ENCODE measurements at regions not wholly inside any gene's neighbourhood (a gene's known extent, or its start where the extent isn't known, plus 50 kb on each side); places are given as distances from the start of the nearest gene placed in this dataset.

- ChIA-PET POLR2A (no interaction called here), CTCF (no interaction called here)
- Histone ChIP-seq H3K4me1 (ENCODE audit: control insufficient read depth, insufficient read depth, low read length) (no peaks in the 10 kb centered on the region), H3K9me3 (ENCODE audit: control insufficient read depth, insufficient read depth, low read depth, low read length) (no peaks in the 10 kb centered on the region), H3K36me3 (ENCODE audit: control insufficient read depth, insufficient read depth, low read length) (no peaks in the 10 kb centered on the region), H3K27me3 (ENCODE audit: control insufficient read depth, insufficient read depth, low read length) (no peaks in the 10 kb centered on the region), H3K4me3 (ENCODE audit: low read depth in 2 of 2, low read length in 2 of 2) (no peak overlapping the region), H3K27ac (ENCODE audit: low read length) (no peak overlapping the region)
- BruUV-seq (replicated peaks) = no TSS peak
- in situ Hi-C loops (cut with HindIII; ENCODE audit: low pct_unique_long_range_greater_than_20kb, low sequenced_read_pairs) = no loop called here
- intact Hi-C loops (cut with micrococcal nuclease; ENCODE audit: unreplicated experiment) = no loop called here
- no peak for ATAC-seq
- DNase-seq (ENCODE audit: low read depth, low spot score) = no peak
- TF ChIP-seq CTCF (IDR thresholded peaks at IDR 0.05) (no peak), TCF7L2 (IDR thresholded peaks at IDR 0.05; ENCODE audit: low read depth, low read length) (no peak), POLR2AphosphoS5 (IDR thresholded peaks at IDR 0.05; ENCODE audit: low read depth, low read length) (no peak)
- TF ChIP-seq, protein P1, sequence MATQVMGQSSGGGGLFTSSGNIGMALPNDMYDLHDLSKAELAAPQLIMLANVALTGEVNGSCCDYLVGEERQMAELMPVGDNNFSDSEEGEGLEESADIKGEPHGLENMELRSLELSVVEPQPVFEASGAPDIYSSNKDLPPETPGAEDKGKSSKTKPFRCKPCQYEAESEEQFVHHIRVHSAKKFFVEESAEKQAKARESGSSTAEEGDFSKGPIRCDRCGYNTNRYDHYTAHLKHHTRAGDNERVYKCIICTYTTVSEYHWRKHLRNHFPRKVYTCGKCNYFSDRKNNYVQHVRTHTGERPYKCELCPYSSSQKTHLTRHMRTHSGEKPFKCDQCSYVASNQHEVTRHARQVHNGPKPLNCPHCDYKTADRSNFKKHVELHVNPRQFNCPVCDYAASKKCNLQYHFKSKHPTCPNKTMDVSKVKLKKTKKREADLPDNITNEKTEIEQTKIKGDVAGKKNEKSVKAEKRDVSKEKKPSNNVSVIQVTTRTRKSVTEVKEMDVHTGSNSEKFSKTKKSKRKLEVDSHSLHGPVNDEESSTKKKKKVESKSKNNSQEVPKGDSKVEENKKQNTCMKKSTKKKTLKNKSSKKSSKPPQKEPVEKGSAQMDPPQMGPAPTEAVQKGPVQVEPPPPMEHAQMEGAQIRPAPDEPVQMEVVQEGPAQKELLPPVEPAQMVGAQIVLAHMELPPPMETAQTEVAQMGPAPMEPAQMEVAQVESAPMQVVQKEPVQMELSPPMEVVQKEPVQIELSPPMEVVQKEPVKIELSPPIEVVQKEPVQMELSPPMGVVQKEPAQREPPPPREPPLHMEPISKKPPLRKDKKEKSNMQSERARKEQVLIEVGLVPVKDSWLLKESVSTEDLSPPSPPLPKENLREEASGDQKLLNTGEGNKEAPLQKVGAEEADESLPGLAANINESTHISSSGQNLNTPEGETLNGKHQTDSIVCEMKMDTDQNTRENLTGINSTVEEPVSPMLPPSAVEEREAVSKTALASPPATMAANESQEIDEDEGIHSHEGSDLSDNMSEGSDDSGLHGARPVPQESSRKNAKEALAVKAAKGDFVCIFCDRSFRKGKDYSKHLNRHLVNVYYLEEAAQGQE (IDR thresholded peaks at IDR 0.05; ENCODE audit: insufficient read depth in 1 of 2, low read depth in 2 of 2, low read length in 1 of 2) = no peak
Observed at GRCh38 chr5:82613891-82614290, 335.7 kb upstream of the RPS23 start.

- H3K27me3 ChIP-seq (ENCODE audit: control insufficient read depth, insufficient read depth, low read length) = no peaks in the 10 kb centered on the region
- H3K4me3 ChIP-seq (ENCODE audit: low read depth in 2 of 2, low read length in 2 of 2) = no peak overlapping the region
- H3K27ac ChIP-seq (ENCODE audit: low read length) = no peak overlapping the region
- in situ Hi-C loops (cut with HindIII; ENCODE audit: low pct_unique_long_range_greater_than_20kb, low sequenced_read_pairs) (no loop called here), intact Hi-C loops (cut with micrococcal nuclease; ENCODE audit: unreplicated experiment) (no loop called here)
- TF ChIP-seq CTCF (IDR thresholded peaks at IDR 0.05) (no peak), SIN3A (IDR thresholded peaks at IDR 0.05; ENCODE audit: borderline replicate concordance, insufficient read depth, low read depth, low read length) (no peak), POLR2AphosphoS5 (IDR thresholded peaks at IDR 0.05; ENCODE audit: low read depth, low read length) (no peak), TCF7L2 (IDR thresholded peaks at IDR 0.05; ENCODE audit: low read depth, low read length) (no peak)
- TF ChIP-seq, protein P1 (IDR thresholded peaks at IDR 0.05; ENCODE audit: insufficient read depth in 1 of 2, low read depth in 2 of 2, low read length in 1 of 2) = no peak
- ChIA-PET POLR2A (interaction anchor here (0.6 kb wide), 2 partner anchors 23 to 35 kb away, joined by 3 to 4 read pairs; no protein-coding TSS in a partner anchor), CTCF (no interaction called here)
- ATAC-seq (no peak), DNase-seq (ENCODE audit: low read depth, low spot score) (no peak)
- no peaks in the 10 kb centered on the region for H3K36me3 ChIP-seq (ENCODE audit: control insufficient read depth, insufficient read depth, low read length)
- BruUV-seq (replicated peaks) = no TSS peak
- no peaks in the 10 kb centered on the region for H3K9me3 ChIP-seq (ENCODE audit: control insufficient read depth, insufficient read depth, low read depth, low read length)
- no peaks in the 10 kb centered on the region for H3K4me1 ChIP-seq (ENCODE audit: control insufficient read depth, insufficient read depth, low read length)
Observed at GRCh38 chr5:82610686-82611085, 332.5 kb upstream of the RPS23 start.
